T-helper 2 cell treated with Interferon-gamma antibody and Interleukin-4, amounts not matched to agents 100 ng/mL and 5 ng/mL, for 36 hours (primary cell): ENCODE measurements at regions not wholly inside any gene's neighbourhood (a gene's known extent, or its start where the extent isn't known, plus 50 kb on each side); places are given as distances from the start of the nearest gene placed in this dataset.
"Not testable (repeated sequence)": the region's sequence is repeated elsewhere in the genome, so short reads cannot be mapped to it uniquely, and the experiment has no call there.

Source experiments
- intact Hi-C: fragments of 100-400 bp; cut with micrococcal nuclease; formaldehyde crosslinking; loops from one replicate; pipeline ENCODE4 v1.15.1; 2023

DNA sequence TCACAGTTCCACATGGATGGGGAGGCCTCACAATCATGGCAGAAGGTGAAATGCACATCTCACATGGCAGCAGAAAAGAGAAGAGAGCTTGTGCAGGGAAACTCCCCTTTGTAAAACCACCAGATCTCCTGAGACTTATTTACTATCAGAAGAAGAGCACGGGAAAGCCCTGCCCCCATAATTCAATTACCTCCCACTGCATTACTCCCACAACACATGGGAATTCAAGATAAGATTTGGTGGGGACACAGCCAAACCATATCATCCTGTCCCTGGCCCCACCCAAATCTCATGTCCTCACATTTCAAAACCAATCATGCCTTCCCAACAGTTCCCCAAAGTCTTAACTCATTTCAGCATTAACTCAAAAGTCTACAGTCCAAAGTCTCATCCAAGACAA, 90.3 kb upstream of the SLC7A11 start:
- intact Hi-C loops = not testable (repeated sequence)

DNA sequence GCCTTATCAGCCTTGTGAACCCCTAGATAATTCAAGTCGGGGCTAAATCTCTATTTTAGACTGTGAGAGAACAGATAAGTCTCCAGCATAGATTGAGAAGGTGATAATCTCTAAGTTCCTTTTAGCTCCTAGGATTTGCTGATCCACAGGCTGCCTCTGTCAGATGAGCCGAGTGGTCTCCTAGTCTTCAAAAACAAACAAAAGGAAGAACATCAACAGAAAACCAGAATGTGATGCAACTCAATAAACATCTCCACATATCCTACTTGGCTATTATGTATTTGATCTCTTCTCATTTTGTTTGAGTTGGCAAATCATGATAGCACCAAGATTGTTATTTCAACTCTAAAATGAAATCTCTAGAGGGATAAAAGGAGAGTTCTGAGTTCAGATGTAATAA, 88.4 kb upstream of the SLC7A11 start:
- intact Hi-C loops = no loop called here

DNA sequence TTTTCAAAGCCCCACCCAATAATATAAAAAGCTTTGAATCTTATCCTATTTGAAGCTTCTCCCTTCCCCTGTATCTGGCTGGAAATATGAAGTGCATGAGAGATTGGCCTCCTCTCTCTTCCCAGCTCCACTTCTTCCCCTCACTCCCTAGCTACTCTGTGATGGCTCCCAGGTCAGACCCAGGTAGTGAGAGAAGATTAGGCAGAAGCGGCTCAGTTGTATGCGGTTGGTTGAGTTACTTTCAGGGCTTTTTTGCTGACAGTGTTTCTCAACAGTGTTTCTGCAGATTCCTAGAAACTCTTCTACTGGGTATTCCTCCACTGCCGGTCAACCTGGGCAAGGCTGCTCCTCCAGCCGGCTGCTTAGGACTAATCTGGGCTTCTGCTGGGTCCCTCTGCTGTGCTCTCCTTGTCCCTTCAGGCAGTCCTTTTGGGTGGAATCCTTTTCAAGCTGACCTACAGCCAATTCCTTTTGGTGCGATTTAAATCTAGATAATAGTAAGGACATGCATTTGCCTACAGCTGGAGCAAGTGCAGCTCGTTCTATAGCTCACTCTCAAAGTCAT, 87.4 kb upstream of the SLC7A11 start:
- intact Hi-C loops = no loop called here

DNA sequence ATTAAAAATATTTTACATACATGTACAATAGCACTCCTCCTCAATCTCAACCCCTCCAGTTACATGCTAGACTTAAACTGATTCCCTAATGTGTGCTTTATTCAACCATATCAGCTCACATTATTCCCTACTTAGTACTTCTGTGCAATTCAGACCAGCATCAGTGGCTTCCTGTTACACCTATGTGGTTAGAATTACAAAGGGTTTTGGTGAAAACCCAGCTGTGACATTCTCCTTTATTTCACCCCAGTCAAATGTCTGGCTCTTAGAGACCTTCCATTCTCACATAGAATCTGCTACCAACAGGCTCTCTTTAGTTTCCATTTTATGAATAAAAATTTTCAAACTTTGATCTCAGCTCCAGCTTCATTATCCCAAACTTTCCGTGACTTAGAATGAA, 85.2 kb upstream of the SLC7A11 start:
- intact Hi-C loops = no loop called here

DNA sequence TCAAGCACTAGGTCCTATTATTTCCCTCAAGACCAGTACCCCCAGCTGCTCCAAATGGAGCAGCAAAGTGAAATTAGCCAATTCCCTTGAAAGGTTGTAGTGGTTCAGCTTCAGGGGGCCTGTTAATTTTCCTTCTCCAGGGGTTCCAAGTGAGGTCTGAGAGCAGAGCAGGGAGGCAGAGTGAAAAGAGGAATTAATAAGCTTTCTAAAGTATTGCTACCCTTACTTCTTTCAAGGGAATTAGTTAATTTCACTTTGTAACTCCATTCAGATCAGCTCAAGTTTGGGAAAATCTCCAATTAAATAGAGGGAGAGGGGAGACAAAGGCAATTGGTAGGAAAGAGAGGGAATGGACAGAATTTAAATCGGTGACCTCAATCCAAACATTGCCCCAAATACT, 78.7 kb upstream of the SLC7A11 start:
- intact Hi-C loops = no loop called here

DNA sequence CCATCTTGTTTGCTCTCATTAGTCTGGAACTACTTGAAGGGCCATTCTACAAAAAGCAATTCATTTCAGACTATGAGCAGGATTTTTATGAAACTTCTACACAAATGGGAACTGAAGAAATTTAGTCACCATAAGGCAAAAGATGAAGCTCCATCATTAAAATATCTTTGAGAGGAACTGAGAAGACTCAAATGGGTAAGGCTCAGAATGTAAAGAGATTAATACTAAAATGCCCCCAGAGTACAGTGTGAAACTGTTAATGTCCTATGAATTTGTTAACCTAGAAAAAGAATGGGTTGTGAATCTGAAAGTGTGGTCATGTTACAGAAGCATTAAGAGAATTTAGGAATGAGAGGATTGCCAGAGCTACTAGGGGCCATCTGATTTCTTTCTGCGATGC, 77.9 kb upstream of the SLC7A11 start:
- intact Hi-C loops = no loop called here

DNA sequence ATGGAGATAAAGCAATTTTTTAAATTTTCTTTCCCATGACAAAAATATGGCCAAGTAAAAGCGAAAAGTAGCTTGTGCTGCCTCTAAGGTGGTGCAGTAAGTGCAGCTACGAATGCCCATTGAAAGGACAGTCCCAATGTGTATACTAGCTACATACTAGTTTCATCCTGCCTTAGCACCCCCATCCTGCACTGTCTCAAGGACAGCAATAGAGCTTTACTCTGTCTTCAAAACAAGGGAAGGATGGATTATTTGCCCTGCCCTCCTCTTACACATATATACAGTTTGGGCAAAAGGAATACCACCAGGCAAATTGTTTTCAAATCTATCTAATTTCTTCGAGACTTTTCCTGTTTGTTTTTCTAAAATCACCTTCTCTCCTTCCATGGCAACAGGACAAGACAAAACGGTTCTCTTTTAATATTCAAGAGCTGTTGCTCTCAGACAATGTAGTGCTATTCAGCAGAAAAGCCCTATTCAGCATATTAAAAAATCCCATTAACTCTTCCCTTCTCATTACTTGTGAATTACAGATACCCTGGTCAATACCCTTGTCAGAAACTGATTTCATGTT, 75.1 kb upstream of the SLC7A11 start:
- intact Hi-C loops = no loop called here

DNA sequence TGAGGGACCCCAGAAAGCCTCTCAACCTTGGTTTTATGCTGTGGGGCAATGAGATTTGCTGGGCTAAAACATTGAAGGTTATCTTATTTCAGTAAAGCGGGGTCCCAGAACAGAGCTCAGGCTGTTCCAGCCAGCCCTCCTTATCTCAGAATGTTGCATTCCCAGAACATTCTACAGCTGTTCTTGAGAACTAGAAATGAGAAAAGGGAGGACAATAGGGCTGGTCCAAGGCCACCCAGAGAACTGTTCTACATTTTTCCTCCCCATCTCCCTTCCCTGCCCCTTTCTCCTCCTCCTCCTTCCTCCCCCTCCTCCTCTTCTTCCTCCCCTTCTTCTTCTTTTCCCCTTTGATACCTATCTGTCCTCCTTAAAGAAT, 70.4 kb upstream of the SLC7A11 start:
- intact Hi-C loops = no loop called here

DNA sequence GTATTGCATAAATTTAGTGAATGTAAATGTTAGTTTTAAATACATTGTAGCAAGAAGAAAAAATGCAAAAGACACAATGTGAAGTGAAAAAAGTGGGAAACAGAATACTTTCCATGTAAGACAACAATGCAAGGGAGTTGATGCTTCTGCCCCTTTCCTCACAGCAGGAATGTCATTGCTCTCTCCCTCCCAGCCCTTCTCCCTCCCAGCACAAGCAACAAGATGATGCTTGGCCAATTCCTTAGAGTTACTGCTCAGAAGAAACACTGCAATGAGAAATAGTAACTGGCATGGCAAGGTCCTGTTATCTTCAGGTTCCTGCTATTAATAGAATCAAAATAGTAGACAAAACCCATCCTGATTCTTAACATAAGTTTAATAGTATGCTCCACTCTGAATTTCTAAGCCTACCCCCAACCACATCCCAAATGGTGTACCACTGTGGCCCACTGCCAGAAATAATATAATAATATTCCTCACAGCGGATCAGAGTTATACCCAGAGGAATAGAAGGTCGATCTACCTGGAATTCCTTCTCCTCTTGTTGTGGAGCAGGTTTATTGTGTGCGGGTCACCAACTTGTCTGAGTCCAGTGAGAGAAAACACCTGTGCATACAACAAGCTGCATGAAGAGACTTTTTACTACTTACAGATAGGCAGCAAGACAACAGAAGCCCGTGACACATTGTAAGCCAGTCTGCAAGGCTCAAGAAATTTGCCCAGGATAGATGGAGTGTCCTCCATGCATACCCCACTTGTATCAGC, 69.8 kb upstream of the SLC7A11 start:
- intact Hi-C loops = no loop called here

DNA sequence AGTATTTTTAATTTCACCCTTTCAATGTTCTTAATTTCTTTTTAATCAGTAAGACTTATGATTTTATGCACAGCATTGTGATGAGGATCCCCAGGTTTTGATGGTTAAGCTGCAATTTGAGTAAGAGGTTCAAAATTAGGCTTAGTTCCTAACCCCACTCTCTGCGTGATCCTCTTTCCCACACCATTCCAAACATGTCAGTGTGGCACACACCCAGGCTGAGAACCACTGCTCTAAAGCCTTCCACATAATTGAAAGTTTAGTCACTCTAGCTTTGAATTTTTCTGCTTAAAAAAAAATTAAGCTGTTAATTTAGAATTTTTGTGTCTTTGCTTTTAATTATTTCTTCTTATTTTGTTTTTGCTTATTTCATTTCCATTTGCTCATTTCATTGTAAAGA, 68.8 kb upstream of the SLC7A11 start:
- intact Hi-C loops = no loop called here

DNA sequence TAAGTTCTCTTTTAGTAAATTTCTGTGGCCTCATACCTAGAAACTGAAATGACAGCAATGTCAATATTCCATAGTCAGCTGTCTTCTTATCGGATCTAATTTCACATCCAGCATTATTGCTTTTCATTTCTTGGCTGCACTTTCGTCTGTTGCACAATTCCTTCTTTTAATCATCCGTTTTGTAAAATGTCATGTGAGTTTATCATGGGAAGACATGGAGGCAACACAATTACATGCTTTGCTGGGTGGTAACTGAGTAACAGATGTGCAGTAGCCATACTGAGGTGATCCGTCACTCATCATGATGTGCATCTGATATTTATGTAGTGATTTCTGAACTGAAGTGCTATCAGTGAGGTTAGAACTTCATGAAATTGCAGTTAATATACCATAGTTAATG, 68.3 kb upstream of the SLC7A11 start:
- intact Hi-C loops = no loop called here

DNA sequence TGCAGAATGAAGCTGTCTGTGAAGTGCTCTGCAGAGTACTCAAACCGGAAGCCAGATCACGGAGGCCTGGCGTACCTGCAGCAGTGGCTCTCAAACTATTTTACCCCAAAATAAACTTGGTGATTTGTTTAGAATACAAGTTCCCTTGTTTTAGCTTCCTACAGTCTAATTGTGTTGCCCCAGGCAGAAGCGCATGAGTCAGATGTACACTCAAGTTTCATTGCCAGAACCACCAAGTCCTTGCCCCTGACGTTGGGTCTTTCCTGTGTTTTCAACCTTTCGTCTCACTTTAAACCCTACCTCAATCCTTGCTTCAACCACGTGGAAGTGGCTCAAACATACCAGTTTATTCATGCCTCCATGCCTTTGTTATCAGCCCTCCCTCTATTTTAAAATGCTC, 66.2 kb upstream of the SLC7A11 start:
- intact Hi-C loops = no loop called here

DNA sequence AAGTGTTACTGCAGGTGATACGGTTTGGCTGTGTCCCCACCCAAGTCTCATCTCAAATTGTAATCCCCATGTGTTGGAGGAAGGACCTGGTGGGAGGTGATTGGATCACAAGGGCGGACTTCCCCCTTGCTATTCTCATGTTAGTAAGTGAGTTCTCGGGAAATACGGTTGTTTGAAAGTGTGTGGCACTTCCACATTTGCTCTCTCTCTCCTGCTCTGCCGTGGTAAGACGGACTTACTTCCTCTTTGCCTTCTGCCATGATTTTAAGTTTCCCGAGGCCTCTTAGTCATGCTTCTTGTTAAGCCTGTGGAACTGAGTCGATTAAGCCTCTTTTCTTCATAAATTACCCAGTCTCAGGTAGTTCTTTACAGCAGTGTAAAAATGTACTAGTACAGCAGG, 65.2 kb upstream of the SLC7A11 start:
- intact Hi-C loops = no loop called here

DNA sequence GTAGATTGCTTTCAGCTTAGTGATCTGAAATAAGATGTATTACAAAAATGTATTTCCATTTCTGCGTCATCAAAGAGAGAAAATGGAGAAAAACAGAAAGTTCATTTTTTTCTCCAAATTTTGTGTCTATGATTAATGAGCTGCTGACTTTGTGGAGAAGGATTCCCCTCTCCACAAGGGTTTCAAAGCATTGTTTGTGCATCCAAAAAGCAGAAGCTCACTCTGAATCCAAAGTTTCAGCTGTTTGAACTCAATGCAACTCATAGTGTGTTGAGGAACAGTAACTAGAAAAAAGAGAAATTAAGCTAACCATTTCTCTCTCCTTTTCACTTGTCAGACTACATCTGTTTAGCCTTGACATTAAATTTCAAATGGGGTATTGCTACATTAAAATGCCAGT, 62.9 kb upstream of the SLC7A11 start:
- intact Hi-C loops = no loop called here

DNA sequence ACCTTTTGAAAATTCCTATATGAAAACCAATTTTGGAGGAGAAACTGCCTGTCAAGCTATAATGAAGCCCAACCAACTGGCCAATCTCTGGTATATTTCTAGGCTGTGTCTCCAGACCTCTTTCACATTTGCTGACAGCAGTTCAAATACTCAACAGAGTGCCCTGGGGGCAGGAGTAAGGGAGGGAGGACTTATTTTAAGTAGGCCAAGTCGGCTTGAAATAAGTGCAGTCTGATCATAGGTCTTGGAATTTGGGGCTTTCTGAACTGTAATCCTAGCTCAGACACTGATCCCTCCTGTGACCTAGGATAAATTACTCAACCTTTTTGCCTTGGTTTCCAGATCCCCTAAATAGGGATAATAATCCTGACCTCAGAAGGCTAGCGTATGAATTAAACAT, 59.4 kb upstream of the SLC7A11 start:
- intact Hi-C loops = no loop called here

DNA sequence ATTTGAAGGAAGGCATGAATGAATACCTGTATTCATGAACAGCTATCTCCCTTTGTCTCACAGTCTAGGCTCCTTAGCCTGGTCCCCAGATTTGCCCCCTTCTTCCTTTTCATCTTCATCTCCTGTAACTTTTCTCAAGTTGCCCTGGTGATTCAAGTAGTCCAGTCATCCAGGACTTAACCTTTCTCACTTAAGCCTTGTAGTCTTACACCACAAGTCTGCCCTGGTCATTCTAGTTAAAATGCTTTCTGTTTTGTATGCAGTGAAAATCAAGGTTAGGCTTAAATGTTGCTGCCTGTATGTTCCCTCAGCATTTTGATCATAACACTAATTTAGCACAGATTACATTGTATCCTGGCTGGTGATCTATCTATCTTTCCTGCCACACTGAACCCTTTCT, 58.5 kb upstream of the SLC7A11 start:
- intact Hi-C loops = no loop called here

DNA sequence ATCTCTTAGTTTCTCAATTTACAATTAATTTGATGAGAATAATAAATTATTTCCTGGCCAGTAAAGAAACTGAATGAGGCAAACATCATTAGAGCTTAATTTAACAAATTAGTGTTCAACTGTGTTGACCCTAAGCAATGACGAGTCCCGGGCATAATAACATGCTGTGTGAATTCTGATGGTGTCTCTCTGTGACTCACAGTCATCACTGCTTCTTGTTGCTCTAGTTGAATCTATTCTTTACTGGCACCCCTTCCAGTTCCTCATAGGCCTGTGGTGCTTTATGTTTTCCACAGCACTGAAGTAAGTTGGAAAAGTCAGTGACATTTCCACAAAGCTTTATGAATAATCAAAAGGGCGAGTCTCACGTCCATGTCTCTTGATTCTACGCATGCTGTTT, 57.7 kb upstream of the SLC7A11 start:
- intact Hi-C loops = no loop called here

DNA sequence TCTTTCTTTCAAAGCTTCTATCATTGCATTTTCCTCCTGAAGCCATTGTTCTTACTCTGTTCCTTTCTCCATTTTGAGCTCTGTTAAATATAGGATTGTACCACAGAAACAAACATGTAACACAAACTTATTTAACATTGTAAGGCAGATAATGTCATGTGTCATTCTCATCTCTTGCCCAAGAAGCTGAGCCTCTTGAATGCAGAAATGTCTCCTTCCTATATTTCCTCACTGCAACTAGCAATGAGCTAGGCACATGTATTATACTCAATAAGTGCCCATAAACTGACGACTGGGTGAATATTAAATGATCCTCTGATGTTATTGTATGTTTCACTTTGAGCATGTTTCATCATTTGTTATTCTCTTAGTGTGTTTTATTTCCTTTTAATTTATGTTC, 56.7 kb upstream of the SLC7A11 start:
- intact Hi-C loops = no loop called here

DNA sequence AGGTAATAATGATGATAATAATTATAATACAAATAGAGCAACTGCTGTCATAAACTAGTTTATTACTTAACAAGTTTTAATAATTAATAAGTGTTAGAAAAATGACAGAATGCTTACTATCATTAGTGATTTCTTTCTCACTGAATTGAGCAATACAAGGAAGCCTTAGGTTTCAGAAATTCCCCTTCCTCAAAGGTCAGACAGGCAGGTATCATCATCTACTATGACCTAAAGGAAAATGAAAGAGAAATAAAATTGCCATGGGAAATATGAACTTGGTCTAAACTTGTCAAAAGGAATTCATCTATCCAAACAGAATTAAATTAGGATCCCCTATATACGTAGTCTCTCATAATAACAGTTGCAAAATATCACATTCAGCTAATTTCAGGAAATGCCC, 56.3 kb upstream of the SLC7A11 start:
- intact Hi-C loops = no loop called here

DNA sequence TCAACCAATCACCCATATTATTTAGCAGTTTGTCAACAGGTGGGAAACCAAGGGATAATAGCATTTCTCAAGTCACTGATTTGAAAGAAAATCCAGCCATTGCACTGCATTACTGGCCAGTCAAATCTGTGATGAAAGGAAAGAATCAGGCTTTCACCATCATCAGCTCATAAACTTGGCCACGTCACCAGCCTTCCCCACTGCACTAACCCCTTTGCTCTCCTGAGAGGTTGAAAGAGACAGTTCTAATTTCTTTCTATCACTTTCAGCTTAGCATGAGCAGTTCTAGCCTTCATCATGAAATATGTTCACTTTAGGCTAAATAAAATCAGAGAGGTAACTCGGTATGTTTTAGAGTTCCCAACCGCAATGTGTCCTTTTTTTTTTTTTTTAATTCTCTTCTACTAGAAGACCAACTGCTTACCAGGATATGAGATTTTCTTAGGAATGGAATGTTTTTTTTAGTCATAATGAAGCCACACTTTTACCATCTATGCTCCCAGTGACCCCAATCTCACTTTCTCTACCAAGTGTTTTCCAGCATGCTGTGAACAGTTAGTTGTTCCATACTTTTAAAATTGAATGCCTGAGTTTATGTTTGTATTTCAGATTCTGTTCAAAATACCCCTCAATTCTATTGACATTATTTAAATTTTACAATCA, 55.7 kb upstream of the SLC7A11 start:
- intact Hi-C loops = no loop called here

DNA sequence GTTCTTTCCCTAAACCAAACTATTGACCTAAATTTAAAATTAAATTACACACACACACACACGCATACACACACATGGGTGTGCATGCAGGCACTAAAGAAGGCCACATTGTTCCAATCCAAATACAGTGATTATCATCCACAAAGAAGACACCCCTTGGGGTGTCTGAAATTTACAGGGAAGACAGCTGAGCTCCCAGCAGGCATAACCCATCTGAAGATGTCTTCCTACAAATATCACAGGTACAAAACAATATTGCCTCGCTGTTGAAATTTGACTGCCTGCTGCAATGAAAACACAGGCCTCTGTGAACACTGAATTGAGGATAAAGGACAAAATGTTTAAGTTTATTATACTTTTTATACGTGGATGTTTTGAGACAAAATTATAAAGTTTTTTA, 50.2 kb upstream of the SLC7A11 start:
- intact Hi-C loops = no loop called here
